HG02885 (cell line): ENCODE measurements at regions not wholly inside any gene's neighbourhood (a gene's known extent, or its start where the extent isn't known, plus 50 kb on each side); places are given as distances from the start of the nearest gene placed in this dataset.

Source experiments
- ATAC-seq: cut with Tn5 transposase; IDR thresholded peaks from one replicate; pipeline ENCODE4 v1.9.1; 2021; ENCODE audit warnings: mild to moderate bottlenecking; ENCODE audit not compliant: unreplicated experiment, poor library complexity

DNA sequence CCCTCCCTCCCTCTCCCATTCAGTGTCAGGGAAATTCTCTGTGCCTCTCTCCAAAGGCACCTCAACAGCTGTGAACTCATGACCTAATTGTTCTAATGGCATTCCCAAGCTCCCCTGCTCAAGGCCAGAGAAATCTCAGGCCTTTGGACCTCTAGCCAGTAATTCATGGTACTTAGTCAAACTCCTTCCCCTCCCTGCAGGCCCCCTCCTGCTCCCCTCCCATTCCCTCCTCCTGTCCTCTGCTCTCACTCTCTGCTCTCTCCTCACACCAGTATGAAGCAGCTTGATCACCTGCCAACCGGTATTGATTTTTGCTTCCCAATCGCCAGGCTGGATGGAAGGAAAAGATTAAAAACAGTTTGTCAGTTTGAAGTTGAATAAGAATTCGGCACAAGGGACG is 370.5 kb upstream of the PBX1 start:
- no peak for ATAC-seq

- ATAC-seq: no peak
These were observed 367.8 kb upstream of the PBX1 start for GRCh38 chr1:164191191-164191590.

DNA sequence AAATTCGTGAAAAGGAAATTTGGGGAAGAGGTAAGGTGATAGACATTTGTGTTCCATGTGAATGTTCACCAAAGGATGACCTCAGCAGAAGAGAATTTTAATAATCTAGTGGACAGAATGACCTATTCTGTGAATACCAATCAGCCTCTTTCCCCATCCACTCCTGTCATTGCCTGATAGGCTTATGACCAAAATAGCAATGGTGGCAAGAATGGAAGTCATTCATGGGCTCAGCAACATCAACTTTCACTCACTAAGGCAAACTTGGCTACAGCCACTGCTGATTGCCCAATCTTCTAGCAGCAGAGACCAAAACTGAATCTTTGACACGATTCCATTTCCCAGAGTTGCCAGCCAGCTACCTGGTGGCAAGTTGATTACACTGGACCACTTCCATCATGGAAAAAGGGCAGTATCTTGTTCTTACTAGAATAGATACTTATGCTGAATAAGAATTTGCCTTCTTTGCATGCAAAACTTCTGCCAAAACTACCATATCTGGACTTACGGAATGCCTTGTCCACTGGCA is 348.7 kb upstream of the PBX1 start:
- no peak for ATAC-seq

- ATAC-seq: no peak
These were observed 335.6 kb upstream of the PBX1 start for GRCh38 chr1:164223378-164223777.

DNA sequence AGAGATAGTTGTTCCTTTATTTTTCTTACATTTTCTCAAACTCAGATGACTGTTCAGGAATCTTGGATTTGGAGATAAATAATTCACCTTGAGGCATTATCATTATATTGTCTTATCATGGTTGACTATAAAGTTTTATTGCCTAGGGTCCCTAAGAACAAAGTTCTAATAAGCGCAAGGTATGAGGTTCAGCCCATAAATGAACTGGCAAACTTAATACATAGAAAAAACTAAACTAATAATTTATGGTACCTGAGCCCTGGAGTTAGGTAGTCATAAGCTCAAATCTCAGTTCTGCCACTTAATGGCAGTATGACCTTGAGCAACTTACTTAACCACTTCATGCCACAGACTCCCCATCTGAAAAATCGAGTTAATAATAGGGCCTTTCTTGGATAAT is 334.0 kb upstream of the PBX1 start:
- no peak for ATAC-seq

- ATAC-seq: no peak
These were observed 332.0 kb upstream of the PBX1 start for GRCh38 chr1:164226977-164227376.

DNA sequence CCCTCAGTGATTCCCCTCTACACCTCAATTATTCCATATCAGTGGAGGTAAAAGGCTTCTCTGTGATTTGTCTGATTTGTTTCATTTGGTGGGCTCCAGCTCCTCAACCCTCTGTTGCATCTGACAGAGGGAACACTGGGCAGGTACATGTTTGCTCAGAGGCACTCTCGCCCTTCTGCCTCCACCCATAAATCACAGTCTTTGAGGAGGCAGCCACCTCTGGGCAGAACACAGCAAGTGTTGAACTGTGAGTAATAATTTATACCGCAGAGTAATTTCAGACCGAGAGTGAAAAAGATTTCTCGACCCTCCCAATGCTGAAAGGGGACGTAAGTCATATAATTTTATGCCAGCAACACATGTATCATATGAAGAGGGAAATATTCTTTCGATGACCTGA is 330.1 kb upstream of the PBX1 start:
- ATAC-seq: no peak

DNA sequence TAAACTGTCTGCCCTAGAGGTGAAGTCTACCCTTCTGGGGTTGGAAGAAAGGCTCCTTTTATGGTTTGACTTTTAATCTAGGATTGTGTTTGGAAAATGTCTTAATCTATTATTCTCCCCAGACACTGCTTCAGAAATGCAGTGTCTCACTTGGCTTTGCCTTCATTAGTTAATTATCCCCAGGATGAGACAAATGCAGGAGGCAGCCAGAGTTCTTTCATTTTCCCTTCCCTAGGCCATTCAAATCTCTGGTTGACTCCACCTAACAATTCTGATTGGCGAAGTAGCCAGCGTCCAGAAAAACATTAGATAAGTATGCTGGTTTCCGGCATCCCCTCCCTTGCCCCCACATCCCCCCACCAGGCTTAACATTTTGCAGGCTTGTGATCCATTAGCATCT is 325.8 kb upstream of the PBX1 start:
- no peak for ATAC-seq

- no peak for ATAC-seq
These were observed 318.9 kb upstream of the PBX1 start for GRCh38 chr1:164240081-164240480.

DNA sequence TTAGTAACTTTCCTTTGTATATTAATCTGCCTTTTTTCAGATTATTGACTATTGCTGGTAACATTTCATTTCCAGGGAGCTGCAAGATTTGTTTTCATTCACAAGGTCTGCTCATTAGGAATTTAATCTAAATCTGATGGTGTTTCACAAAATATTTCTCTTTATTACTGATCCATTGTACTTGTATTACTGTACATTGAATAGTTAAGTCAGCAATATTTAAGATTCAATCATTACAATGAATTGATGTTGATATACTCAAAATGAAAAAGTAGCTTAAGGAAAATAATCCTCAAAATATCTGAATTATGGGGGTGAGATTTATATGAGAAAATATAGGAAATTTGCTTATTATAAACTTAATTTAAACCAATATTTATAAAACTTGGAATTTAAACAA is 308.6 kb upstream of the PBX1 start:
- ATAC-seq: no peak

DNA sequence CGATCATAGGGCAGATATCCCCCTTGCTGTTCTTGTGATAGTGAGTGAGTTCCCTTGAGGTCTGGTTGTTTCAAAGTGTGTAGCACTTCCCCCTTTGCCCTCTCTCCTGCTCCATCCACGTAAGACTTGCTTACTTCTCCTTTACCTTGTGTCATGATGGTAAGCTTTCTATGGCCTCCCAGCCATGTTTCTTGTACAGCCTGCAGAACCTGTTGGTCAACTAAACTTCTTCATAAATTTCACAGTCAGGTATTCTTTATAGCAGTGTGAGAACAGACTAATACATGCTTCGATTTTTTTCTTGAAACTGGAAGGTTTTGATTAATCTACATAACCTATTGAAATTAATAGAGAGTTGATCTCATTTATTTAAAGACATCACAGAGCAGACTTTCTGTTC is 302.5 kb upstream of the PBX1 start:
- no peak for ATAC-seq

DNA sequence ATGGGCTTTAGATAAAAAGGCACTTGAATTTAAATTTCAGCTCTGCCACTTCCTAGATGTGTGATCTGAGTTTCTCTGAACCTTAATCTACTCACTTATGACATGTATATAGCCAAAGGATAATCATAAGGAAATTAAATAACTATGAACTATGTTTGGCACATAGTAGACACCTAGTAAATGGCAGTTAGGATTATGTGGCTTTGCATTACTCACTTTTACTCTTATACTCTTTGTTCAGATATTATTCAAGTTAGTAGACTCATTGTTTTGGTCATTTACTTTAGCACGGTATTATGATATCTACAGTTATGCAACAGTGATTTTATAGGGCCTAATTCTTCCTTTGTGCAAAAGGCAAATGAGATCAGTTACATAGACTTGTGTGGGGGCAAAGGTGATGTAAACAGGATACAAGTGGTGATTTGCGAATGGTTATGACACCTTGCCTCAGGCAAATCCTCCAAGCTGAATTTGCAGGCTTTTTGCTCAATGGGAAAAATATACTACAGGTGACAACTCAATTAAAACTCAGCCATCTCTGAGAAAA is 297.2 kb upstream of the PBX1 start:
- no peak for ATAC-seq

GRCh38 chr1:164263540-164263939 is 295.4 kb upstream of the PBX1 start:
- no peak for ATAC-seq

DNA sequence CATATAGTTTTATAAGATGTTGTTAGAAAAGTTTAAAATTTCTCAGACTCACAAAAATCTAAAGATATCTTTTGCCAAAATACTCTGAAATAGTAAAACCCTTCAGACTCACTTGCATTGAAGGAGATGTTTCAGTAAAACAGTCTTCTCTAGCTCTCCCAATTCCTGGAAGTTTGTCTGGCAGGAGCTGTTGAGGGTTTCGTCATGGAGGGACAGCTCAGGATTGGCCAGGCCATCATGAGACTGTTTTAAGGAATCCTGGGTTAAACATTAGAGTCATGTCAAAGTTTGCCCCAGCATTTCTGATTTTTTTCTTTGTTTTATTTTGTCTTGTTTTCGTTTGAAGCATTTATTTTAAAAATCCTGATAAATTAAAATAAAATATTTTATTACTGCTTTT is 293.8 kb upstream of the PBX1 start:
- ATAC-seq: no peak

GRCh38 chr1:164272156-164272555 is 286.8 kb upstream of the PBX1 start:
- no peak for ATAC-seq

DNA sequence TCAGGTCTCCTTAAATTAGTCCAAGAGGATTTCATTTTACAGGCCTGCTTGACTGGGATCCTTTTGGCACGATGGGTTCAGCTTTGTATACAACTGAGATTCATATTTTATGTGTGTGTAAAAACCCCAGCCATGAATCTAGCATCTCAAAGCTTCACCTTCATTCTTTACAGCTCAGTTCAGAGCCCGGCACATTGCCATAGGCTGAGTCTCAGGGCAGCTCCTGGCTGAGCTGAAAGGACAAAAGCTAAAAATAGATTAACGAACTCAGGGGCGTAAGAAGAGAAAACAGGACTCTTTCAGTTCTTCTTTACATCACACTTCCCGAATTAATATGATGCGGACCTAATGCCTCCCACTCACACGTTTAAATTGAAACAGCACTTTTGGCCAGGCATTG is 262.8 kb upstream of the PBX1 start:
- ATAC-seq: no peak

- no peak for ATAC-seq
These were observed 250.9 kb upstream of the PBX1 start for GRCh38 chr1:164308101-164308500.

- ATAC-seq: no peak
These were observed 248.8 kb upstream of the PBX1 start for GRCh38 chr1:164310166-164310565.

DNA sequence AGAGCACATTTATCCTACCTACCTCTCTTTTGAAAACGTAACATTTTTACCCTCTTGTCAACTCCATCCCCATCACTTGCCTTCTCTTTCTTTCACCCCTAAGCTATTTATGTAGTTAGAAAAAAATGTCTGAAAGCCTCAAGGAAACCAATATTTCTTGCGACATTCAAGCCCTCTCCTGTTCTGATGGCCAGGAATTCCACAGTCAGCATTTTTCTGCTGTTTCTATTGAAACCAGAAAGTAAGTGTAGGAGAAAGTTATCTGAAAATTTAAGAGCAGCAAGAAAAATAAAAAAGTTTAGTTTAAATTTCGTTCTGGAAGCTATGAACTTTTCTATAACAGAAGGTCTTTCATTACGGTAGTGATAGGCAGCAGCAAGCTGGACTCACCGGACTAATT is 247.6 kb upstream of the PBX1 start:
- no peak for ATAC-seq

- no peak for ATAC-seq
These were observed 237.9 kb upstream of the PBX1 start for GRCh38 chr1:164320790-164321731.

- ATAC-seq: no peak
These were observed 233.2 kb upstream of the PBX1 start for GRCh38 chr1:164325786-164326185.

- no peak for ATAC-seq
These were observed 225.6 kb upstream of the PBX1 start for GRCh38 chr1:164333387-164333786.
